ENCODE measurements at regions not wholly inside any gene's neighbourhood (a gene's known extent, or its start where the extent isn't known, plus 50 kb on each side); places are given as distances from the start of the nearest gene placed in this dataset.
"Not testable (repeated sequence)": the region's sequence is repeated elsewhere in the genome, so short reads cannot be mapped to it uniquely, and the experiment has no call there.

- not testable (repeated sequence) for DNase-seq
Measured at GRCh38 chrX:13378562-13379518, 59.0 kb upstream of the ATXN3L start.

DNA sequence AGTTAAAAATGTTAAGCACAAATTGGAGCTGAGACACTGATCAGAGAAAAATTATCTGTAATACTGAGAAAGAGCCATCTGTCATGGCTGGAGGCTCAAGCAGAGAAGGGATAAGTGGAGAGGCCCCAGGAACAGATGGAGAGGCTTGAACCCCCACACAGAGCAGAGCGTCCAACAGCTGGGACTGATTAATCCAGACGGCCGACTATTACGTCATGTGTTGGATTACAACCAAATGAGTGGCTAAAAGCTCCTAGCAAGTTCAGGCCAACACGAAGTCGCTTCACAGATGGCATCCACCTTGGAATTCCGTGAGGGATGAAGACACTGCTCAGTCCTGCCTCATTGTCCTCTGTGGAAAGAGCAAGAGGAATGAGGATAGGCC lies 57.7 kb upstream of the ATXN3L start:
- no peak for DNase-seq

GRCh38 chrX:13376857-13377549 lies 57.1 kb upstream of the ATXN3L start:
- DNase-seq = no peak

- not testable (repeated sequence) for DNase-seq
Measured at GRCh38 chrX:13375596-13375995, 55.7 kb upstream of the ATXN3L start.

GRCh38 chrX:13374364-13374763 lies 54.5 kb upstream of the ATXN3L start:
- no peak for DNase-seq

GRCh38 chrX:13373431-13374187 lies 53.8 kb upstream of the ATXN3L start:
- no peak for DNase-seq

DNA sequence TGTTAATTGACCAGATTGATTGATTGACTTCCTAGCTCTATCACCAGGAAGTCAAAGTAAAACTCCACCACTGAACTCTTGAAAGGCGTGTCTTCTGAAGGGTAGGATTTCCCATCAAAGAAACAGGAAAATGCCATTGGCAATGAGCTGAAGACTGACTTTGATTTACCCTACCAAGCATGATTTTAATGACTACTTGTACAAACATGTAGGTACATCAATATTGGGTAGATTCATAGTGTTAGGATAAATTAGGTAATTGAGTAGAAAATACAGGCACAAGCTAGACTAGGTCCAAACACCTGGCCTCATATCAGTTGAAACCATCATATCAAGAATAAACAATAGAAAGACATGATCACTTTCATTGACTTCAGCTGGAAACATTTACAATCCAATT lies 53.2 kb upstream of the ATXN3L start:
- no peak for DNase-seq

- DNase-seq = no peak
Measured at GRCh38 chrX:13372203-13372980, 52.5 kb upstream of the ATXN3L start.

DNA sequence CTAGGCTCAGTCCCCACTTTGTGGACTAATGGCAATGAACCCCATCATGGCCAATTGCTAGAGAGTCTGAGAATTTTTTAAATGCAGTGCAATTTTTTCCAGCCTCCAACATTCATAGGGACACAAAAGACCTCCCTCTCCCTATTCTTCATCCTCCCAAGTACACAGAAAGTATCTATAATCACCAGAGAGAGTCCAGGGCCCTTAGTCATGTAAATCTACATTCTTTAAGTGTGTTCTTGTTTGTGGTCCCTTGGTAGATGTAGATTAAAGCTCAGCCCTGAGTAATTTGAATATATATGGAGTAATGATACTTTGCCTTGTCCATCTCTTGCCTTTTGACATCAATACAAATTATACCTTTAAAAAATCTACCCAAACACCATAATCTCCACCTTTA lies 51.3 kb upstream of the ATXN3L start:
- DNase-seq = no peak

- DNase-seq = no peak
Measured at GRCh38 chrX:13370713-13371112, 50.9 kb upstream of the ATXN3L start.

All from stimulated activated naive CD4-positive, alpha-beta T cell treated with Interleukin-2 at 50 U/mL for 16 hours (primary cell).